ENCODE measurements at regions not wholly inside any gene's neighbourhood (a gene's known extent, or its start where the extent isn't known, plus 50 kb on each side); places are given as distances from the start of the nearest gene placed in this dataset.
"Not testable (repeated sequence)": the region's sequence is repeated elsewhere in the genome, so short reads cannot be mapped to it uniquely, and the experiment has no call there.

DNA sequence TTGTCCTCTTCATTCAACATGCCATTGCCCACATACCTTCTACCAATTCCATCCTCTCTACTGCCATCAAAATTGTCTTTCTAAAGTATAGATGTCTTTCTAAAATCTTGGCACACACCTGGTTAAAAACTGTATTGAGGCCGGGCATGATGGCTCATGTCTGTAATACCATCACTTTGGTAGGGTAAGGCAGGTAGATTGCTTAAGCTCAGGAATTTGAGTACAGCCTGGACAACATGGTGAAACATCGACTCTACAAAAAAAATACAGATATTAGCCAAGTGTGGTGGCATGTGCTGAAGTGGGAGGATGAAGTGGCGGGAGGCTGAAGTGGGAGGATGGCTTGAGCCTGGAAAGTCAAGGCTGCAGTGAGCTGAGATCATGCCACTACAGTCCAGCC lies 412.1 kb downstream of the TMEM38B start (continued):
- TF ChIP-seq, protein P1, sequence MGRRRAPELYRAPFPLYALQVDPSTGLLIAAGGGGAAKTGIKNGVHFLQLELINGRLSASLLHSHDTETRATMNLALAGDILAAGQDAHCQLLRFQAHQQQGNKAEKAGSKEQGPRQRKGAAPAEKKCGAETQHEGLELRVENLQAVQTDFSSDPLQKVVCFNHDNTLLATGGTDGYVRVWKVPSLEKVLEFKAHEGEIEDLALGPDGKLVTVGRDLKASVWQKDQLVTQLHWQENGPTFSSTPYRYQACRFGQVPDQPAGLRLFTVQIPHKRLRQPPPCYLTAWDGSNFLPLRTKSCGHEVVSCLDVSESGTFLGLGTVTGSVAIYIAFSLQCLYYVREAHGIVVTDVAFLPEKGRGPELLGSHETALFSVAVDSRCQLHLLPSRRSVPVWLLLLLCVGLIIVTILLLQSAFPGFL (CRISPR knock-in tag; IDR thresholded peaks at IDR 0.05; ENCODE audit: borderline replicate concordance), result no peak
- no peak for TF ChIP-seq ZNF121 (CRISPR knock-in tag; IDR thresholded peaks at IDR 0.05)
- no peak for TF ChIP-seq GRHL2 (CRISPR knock-in tag; IDR thresholded peaks at IDR 0.05; ENCODE audit: insufficient replicate concordance, severe bottlenecking)
- TF ChIP-seq RELA (CRISPR knock-in tag; IDR thresholded peaks at IDR 0.05; ENCODE audit: borderline replicate concordance), result no peak
- TF ChIP-seq, protein P2, sequence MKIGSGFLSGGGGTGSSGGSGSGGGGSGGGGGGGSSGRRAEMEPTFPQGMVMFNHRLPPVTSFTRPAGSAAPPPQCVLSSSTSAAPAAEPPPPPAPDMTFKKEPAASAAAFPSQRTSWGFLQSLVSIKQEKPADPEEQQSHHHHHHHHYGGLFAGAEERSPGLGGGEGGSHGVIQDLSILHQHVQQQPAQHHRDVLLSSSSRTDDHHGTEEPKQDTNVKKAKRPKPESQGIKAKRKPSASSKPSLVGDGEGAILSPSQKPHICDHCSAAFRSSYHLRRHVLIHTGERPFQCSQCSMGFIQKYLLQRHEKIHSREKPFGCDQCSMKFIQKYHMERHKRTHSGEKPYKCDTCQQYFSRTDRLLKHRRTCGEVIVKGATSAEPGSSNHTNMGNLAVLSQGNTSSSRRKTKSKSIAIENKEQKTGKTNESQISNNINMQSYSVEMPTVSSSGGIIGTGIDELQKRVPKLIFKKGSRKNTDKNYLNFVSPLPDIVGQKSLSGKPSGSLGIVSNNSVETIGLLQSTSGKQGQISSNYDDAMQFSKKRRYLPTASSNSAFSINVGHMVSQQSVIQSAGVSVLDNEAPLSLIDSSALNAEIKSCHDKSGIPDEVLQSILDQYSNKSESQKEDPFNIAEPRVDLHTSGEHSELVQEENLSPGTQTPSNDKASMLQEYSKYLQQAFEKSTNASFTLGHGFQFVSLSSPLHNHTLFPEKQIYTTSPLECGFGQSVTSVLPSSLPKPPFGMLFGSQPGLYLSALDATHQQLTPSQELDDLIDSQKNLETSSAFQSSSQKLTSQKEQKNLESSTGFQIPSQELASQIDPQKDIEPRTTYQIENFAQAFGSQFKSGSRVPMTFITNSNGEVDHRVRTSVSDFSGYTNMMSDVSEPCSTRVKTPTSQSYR (CRISPR knock-in tag; IDR thresholded peaks at IDR 0.05), result no peak
- no peak for TF ChIP-seq ZNF138 (CRISPR knock-in tag; conservative IDR thresholded peaks at IDR 0.05)
- TF ChIP-seq ETV6 (CRISPR knock-in tag; IDR thresholded peaks at IDR 0.05), result no peak
- TF ChIP-seq ZNF671 (CRISPR knock-in tag; IDR thresholded peaks at IDR 0.05), result no peak
- TF ChIP-seq GABPB1 (CRISPR knock-in tag; IDR thresholded peaks at IDR 0.05), result no peak
- no peak for TF ChIP-seq ZNF219 (CRISPR knock-in tag; IDR thresholded peaks at IDR 0.05; ENCODE audit: borderline replicate concordance)
- TF ChIP-seq KAT7 (CRISPR knock-in tag; IDR thresholded peaks at IDR 0.05; ENCODE audit: borderline replicate concordance), result no peak

DNA sequence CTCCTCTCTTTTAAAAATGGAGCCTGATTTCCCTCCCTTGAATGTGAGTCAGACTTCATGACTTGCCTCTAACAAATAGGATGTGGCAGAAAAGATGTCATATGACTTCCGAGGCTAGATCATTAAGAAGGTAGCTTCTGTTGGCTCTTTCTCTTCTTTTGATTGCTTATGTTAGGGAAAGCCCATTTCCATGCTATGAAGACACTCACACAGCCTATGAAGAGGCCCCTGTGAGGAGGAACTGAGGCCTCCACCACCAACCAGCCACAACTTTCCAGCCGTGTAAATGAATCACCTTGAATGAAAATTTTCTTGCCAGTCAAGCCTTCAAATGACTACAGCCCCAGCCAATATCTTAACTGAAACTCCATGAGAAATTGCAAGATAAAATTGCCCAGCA lies 413.4 kb downstream of the TMEM38B start:
- H3K4me1 Mint-ChIP-seq, result peaks cover 17% of the 10 kb centered on the region
- ATAC-seq, result no peak
- ChIA-PET CTCF (no interaction called here), POLR2A (no interaction called here)
- no peaks in the 10 kb centered on the region for H3K27me3 Mint-ChIP-seq (ENCODE audit: low read depth)
- H3K4me3 Mint-ChIP-seq, result no peak overlapping the region
- no peak overlapping the region for H3K27ac Mint-ChIP-seq
- DNase-seq (ENCODE audit: low spot score), result no peak
- no peaks in the 10 kb centered on the region for H3K36me3 Mint-ChIP-seq
- TF ChIP-seq TEAD4 (CRISPR knock-in tag; IDR thresholded peaks at IDR 0.05) (no peak), HMGA2 (CRISPR knock-in tag; IDR thresholded peaks at IDR 0.05) (no peak), NR3C1 (CRISPR knock-in tag; conservative IDR thresholded peaks at IDR 0.05; ENCODE audit: low read depth) (no peak), ZNF232 (CRISPR knock-in tag; IDR thresholded peaks at IDR 0.05) (no peak)
- TF ChIP-seq, protein P3, sequence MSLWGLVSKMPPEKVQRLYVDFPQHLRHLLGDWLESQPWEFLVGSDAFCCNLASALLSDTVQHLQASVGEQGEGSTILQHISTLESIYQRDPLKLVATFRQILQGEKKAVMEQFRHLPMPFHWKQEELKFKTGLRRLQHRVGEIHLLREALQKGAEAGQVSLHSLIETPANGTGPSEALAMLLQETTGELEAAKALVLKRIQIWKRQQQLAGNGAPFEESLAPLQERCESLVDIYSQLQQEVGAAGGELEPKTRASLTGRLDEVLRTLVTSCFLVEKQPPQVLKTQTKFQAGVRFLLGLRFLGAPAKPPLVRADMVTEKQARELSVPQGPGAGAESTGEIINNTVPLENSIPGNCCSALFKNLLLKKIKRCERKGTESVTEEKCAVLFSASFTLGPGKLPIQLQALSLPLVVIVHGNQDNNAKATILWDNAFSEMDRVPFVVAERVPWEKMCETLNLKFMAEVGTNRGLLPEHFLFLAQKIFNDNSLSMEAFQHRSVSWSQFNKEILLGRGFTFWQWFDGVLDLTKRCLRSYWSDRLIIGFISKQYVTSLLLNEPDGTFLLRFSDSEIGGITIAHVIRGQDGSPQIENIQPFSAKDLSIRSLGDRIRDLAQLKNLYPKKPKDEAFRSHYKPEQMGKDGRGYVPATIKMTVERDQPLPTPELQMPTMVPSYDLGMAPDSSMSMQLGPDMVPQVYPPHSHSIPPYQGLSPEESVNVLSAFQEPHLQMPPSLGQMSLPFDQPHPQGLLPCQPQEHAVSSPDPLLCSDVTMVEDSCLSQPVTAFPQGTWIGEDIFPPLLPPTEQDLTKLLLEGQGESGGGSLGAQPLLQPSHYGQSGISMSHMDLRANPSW (CRISPR knock-in tag; conservative IDR thresholded peaks at IDR 0.05; ENCODE audit: low read depth), result no peak
- TF ChIP-seq, protein P4, sequence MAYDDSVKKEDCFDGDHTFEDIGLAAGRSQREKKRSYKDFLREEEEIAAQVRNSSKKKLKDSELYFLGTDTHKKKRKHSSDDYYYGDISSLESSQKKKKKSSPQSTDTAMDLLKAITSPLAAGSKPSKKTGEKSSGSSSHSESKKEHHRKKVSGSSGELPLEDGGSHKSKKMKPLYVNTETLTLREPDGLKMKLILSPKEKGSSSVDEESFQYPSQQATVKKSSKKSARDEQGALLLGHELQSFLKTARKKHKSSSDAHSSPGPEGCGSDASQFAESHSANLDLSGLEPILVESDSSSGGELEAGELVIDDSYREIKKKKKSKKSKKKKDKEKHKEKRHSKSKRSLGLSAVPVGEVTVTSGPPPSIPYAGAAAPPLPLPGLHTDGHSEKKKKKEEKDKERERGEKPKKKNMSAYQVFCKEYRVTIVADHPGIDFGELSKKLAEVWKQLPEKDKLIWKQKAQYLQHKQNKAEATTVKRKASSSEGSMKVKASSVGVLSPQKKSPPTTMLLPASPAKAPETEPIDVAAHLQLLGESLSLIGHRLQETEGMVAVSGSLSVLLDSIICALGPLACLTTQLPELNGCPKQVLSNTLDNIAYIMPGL (CRISPR knock-in tag; IDR thresholded peaks at IDR 0.05), result no peak
- TF ChIP-seq, protein P5, sequence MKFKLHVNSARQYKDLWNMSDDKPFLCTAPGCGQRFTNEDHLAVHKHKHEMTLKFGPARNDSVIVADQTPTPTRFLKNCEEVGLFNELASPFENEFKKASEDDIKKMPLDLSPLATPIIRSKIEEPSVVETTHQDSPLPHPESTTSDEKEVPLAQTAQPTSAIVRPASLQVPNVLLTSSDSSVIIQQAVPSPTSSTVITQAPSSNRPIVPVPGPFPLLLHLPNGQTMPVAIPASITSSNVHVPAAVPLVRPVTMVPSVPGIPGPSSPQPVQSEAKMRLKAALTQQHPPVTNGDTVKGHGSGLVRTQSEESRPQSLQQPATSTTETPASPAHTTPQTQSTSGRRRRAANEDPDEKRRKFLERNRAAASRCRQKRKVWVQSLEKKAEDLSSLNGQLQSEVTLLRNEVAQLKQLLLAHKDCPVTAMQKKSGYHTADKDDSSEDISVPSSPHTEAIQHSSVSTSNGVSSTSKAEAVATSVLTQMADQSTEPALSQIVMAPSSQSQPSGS (CRISPR knock-in tag; IDR thresholded peaks at IDR 0.05; ENCODE audit: borderline replicate concordance, low read depth), result no peak
- H3K9me3 Mint-ChIP-seq, result peaks cover 12% of the 10 kb centered on the region

DNA sequence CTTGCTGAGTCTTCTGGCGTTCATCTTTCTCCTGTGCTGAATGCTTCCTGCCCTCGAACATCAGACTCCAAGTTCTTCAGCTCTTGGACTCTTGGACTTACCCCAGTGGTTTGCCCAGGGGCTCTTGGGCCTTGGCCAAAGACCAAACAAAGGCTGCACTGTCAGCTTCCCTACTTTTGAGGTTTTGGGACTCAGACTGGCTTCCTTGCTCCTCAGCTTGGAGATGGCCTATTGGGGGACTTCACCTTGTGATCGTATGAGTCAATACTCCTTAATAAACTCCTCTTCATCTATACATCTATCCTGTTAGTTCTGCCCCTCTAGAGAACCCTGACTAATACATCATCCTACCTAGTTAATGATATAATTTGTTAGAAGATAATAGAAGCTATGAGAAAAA lies 415.4 kb downstream of the TMEM38B start:
- H3K27ac Mint-ChIP-seq, POLR2A ChIA-PET, H3K4me3 Mint-ChIP-seq: not testable (repeated sequence)

More for the DNA sequence above, 415.4 kb downstream of the TMEM38B start:
- CTCF ChIA-PET; H3K27me3 Mint-ChIP-seq (ENCODE audit: low read depth); DNase-seq (ENCODE audit: low spot score); H3K36me3 Mint-ChIP-seq; ATAC-seq: not testable (repeated sequence)
- peaks cover 37% of the 10 kb centered on the region for H3K4me1 Mint-ChIP-seq
- H3K9me3 Mint-ChIP-seq, result peaks cover 12% of the 10 kb centered on the region

Measured in WTC11 (cell line).